Lung microvascular endothelial cell (primary cell): ENCODE measurements at regions not wholly inside any gene's neighbourhood (a gene's known extent, or its start where the extent isn't known, plus 50 kb on each side); places are given as distances from the start of the nearest gene placed in this dataset.
"Not testable (repeated sequence)": the region's sequence is repeated elsewhere in the genome, so short reads cannot be mapped to it uniquely, and the experiment has no call there.

ENCODE experiments used
- DNase-seq, 2 donors: peaks; one replicate each; pipeline versions ENCODE4 v3.0.0 to v3.0.0-alpha.2; 2010; ENCODE audit warnings: low read depth in 2 of 2

DNA sequence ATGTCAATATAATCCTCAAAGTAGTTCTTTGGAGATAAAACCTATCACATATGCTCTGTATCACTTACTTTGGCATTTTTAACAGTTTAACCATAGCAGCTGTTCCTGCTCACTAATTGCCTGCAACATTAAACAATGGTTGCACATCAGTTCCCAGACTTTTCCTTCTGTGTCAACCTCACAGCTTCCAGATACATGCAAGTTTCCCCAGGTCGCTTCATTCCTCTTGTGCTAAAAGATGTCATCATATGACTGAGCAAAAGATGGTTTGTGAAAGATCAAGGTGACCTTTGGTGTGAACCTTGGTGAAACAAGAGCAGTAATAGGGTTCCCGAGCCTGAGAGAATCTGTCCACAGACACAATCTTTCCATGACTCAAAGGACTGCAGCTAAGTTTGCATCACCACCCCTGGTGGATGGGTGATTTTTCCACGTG lies 500.4 kb upstream of the PAPPA start:
- DNase-seq = no peak

DNA sequence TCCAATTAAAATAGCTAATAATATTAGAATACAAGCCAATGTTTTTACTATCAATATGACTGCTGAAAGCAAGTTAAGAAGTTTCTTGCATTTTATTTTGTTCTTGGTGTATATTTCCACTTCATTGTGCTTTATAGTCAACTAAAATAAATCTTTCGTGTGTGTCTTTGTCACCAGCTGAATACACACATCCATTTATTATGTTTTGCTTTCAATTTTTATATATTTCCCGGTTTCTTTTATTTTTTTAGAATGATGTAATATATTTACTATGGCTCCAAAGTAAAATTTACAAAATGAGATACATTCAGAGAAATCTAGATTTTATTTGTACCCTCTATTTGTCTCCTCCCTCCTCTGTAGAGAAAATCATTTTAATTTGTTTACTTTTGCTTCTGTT lies 495.9 kb upstream of the PAPPA start:
- no peak for DNase-seq

DNA sequence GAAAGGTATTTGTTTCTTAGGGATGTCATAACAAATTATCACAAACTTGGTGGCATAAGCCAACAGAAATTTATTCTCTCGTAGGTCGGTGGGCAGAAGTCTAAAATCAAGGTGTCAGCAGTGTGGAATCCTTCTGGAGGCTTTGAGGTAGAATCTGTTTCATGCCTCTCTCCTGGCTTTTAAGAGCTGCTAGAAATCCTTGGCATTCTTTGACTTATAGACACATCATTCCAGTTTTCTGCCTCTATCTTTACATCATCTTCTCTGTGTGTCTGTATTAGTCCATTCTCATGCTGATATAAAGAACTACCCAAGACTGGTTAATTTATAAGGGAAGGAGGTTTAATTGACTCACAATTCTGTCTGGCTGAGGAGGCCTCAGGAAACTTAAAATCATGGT lies 488.1 kb upstream of the PAPPA start:
- DNase-seq = no peak

DNA sequence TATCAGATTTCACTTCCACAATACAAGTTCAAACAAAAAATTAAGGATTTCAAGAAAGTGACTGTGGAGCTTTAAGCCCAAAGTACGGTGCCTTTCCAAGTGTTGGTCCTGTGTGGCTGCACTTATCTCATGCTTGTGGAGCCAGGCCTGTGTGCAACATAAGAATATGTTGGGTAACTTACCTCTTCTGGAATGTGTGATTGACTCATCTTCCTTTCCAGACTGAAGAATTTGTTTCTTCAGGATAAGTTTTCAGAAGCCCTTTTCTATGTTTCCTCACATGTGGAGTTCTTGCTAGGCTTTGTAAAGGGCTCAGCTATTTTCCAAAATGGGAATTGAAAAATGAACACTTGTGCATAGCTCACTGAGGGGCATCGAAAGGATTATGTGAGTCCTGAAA lies 485.1 kb upstream of the PAPPA start:
- DNase-seq = peak in 1 of 2 donors; percentile 35

DNA sequence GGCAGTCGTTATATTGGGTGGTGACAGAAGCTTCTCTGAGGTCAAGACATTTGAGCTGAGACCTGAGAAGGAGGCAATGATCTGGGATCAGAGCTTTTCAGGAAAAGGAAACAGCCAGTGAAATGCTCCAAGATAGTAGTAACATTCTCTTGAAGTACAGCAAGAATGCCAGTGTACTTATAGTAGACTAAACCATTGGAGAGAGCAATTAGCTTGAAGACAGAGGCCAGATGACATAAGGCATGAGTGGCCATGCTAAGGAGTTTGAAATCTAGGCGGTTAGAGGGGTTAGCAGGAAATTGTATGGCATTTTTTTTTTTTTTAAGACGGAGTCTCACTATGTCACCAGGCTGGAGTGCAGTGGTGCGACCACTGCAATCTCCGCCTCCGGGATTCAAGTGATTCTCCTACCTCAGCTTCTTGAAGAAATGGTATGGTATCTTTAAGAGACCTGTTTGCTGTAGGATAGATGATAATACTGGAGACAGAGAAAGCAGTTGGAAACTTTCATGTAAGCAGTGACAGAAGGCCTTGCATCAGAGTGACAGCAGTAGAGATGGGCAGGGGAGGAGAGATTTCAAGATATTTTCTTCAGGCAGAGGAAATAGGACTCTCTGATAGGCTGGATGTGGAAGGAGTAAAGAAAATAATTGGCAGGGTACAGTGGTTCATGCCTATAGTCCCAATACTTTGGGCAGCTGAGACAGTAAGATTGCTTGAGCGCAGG lies 482.2 kb upstream of the PAPPA start:
- no peak for DNase-seq

DNA sequence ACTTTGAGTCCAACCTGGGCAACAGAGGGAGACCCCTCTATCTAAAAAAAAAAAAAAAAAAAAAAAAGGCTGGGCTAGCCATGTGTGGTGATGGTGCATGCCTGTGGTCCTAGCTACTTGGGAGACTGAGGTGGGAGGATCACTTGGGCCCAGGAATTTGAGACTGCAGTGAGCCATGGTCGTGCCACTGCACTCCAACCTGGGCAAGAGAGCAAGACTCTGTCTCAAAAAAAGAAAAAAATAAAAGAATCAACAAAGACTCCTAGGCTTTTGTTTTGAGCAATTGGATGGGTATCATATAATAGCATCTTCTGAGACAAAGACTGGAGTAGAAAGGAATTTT lies 481.7 kb upstream of the PAPPA start:
- no peak for DNase-seq

DNA sequence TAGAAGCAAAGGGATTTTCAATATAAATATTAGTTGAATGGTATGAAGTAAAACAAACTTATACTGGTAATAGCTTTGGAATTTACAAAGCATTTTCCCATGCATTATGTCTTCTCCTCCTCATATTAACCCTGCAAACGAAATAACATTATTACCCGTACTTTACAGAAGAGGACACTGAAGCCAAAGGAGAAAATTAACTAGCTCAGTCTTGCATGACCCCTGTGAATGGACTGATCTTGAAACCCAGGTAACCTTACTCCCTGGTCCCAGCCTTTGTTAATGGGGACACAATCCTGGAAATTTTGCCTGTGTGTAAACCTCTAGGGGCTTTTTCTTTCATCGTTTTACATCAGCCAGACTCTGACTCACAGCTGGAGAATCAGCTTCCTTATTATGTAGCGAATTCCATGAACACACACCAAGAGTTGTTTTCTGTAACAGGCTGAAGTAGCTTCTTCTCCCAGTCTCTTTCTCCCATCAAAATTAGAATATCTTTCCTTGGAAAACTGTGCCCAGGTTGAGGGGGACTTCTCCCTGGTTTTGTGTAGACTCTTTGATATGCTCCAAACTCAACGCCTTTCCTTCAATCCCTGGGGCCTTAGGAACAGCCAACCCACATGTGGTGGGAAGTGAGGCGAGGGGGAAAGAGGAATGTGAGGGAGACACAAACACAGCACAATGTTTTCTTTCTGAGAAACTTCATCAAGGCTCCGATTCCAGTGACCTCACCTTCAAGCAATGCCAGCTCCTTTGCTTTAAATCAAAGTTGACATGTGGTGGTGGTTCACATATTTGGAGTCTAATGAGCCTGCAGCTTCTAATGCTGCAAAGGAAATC lies 480.9 kb upstream of the PAPPA start:
- DNase-seq = peak in 1 of 2 donors; percentile 75

DNA sequence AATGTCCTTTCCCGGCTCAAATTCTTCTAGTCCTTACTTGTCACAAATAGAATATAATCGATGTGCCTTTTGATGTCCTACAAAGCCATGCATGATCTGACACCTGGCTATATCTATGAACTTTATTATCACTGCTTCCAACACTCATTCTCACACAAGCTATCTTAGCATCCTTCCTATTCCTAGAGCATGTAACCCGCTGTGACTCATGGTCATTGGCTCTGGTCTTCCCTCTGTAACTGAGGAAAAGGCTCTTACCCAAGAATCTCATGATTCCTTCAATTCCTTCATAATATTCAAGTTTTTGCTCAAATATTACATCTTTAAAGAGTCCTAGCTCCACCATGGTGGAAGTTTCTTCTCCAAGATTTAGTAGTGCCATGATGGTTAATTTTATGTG lies 480.0 kb upstream of the PAPPA start:
- peak in 1 of 2 donors; percentile 2 for DNase-seq

DNA sequence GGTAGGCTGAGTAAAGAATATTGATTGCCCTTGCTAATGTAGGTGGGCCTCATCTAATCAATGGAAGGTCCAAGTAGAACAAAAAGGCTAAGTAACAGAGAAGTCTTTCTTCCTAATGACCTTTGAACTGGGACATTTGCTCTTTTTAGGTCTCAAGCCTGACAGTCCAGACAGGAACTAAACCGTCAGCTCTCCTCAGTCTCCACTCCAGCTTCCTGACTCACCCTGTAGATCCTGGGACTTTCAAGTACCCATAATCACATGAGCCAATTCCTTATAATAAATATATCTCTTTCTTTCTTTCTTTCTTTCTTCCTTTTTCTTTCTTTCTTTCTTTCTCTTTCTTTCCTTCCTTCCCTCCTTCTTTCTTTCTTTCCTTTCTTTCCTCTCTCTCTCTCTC lies 479.5 kb upstream of the PAPPA start:
- no peak for DNase-seq

DNA sequence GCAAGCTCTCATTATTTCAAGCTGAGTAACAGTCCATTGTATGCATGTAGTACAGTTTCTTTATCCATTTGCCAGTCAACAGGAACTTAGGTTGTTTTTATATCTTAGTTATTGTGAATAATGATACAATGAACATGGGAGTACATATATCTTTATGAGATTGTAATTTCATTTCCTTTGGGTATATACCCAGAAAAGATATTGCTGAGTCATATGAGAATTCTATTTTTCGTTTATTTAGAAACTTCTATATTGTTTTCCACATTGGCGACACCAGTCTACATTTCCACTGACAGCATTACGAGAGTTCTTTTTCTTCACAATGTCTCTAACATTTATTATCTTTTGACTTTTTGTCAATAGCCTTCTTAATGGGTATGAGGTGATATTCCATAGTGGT lies 477.8 kb upstream of the PAPPA start:
- DNase-seq = no peak

DNA sequence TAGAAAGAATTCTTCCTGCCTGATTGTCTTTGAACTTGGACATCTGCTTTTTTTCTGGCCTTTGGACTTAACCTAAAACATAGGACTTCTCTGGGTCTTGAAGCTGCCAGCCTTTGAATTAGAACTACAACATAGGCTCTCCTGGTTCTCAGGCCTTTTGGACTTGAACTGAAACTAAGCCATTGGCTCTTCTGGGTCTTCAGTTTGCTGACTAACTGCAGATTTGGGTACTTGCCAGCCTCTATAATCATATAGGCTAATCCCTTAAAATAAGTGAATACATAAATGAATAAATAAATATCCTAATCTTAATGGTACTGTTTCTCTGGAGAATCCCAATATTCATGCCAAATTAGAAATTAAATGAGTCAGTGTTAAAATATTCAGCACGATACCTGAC lies 473.4 kb upstream of the PAPPA start:
- DNase-seq = no peak

DNA sequence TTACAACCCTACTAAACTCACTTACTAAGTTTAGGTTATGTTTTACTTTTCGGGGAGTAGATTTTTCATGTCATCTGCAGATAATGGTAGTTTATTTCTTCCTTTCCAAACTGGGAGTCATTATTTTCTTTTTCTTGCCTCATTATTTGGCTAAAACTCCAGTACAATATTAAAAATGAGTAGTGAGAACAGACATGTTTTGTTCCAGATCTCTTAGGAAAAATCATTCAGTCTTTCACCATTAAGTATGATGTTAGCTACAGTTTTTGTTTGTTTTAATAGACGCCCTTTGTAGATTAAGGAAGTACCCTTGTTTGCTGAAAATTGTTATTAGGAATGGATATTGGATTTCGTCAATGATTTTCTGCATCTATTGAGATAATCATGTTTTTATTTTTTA lies 472.0 kb upstream of the PAPPA start:
- DNase-seq = no peak

DNA sequence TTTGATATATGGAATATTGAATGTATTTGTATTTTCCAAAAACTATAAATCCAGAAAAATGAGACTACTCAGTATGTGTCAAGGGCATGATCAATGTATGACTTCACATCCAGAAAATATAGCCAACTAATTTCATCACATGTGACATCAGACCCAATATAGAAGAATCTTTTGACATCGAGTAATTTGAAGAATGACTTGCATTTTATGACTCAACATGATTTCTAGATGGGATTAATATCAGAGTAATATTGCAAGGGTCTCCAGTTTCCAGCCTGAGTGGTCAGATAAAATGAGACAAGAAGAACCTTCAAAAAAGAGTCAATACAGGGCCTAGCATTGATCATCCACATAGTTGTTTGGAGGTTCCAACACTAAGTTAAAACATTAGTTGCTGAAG lies 467.5 kb upstream of the PAPPA start:
- no peak for DNase-seq

DNA sequence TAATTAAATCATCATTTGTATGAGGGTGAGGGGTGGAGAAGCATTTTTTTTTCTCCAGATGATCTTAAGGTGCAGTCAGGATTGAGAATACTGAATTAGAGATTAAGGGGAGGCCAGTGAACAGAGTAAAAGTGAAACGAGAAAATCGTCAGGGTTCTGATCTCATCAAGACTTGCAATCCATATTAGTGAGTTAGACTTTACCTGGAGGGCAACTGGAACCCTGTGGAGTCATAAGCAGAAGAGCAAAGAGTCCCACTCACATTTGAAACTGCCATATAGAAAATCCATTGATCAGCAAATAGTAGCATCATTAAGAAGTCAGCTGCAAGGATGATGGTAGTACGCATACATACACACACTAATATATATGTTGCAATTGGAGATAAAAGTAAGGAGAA lies 466.2 kb upstream of the PAPPA start:
- DNase-seq = no peak

DNA sequence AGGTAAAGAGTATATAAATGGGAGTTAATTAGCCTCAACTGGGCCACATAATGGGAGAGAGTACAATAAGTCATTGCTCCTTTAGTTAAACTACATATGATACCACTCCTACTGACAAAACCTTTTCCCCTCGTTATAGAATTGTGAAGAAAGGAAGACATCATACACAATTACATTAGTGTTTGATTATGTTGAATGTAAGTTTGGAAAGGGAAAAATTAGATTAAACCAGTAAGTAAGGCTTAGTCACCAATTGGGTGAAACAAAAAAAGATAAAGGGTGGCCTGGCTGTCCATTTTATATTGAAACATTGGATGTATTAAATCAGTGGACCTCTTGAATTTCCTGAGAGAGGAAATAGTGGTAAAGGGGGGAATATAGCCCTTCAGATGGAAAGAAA lies 464.3 kb upstream of the PAPPA start:
- no peak for DNase-seq

DNA sequence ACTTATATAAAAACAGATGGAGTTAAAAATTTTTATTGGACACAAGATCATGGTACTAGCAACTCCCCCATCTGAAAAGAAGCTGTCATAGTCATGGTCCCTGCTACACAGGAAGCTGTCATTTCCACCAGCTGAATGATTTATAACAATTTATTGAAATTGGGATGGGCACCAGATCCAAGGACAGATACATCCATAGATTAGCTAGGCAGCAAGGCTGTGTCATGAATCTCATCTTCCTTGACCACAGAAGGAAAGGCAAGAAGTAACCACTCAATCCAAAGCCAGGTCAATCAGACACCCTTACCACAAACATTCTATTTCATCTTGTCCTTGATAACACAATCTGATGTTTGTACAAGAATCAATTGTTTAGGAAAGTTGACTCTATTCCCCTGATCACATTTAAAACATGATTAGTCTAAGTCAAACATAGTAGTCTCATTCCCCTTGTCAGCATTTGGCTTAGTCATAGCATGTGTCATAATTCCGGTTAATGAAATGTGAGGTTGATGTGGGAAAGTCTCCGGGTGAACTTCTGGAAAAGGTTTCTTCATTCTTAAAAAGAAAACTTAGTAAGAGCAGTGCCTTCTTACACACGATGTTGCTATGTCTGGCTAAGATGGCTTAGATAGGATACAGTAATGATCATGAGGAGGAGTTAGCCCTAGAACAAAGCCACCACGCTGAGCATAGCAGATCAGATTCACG lies 462.6 kb upstream of the PAPPA start:
- peak in 1 of 2 donors; percentile 54 for DNase-seq

DNA sequence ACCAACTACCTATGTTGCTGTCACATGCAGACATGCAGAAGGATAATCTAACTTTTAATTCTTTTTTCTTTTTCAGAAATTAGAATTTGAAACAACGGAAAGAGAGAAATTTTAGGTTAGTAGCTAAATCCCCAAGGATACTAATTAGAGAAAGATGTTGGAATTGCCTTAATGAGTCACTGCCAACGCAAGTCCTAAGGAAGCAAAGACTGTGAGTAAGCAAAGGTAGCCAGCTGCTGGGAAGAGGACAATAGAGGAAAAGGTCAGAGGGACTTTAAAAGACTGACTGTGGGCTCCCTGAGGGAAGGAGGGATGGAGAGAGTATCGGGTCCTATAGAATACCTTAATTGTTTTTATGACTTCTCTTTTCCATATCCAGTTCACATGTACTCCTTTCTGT lies 461.9 kb upstream of the PAPPA start:
- no peak for DNase-seq

DNA sequence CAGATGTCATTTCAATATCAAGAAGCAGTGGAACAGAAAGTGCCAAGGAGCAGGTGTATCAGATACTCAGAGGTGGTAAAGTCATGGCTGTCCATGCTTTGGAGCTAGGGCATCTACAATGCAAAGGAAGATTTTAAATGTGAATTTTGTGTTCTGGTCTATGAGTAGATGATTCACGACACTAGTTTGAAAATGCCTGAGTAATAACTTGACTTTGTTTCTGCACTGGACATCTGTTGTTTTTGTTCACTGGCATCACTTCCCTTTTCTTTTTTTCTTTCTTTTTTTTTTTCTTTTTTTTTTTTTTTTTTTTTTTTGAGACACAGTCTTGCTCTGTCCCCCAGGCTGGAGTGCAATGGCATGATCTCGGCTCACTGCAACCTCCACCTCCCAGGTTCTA lies 460.7 kb upstream of the PAPPA start:
- DNase-seq = not testable (repeated sequence)

DNA sequence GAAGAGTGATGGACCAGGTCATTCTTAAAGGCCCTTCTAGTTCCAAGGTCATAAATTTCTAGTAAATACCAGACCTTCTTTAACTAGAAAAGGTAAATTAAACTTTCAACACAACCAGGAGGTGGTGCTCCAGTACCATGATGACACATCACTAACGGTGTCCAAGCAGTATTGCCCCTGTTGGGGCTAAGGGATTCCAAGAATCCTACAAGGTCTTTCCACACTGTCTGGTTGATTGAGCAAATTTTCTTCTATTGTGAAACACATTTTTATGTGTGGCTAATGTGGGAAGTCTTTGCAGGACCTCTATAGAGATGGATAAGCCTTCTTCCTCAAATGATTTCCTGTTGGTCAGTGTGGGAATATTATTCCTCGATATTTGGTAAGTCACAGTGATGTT lies 459.6 kb upstream of the PAPPA start:
- peak in 1 of 2 donors; percentile 12 for DNase-seq

DNA sequence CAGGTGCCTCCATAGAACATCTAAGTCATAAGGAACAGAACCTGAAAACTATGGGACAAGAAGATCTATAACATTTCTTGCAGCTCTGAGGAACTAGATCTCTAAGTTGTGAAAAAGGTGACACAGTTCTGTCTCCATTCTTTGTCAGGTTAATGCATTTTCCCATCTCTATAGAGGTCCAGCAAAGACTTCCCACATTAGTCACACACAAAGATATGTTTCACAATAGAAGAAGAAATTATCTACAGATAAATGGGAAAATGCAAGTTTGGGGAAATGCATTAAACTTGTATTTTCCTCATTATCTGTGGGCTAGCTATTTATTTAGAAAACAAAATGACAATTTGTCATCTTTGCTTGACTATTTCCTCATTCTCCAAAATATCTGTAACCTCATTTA lies 458.6 kb upstream of the PAPPA start:
- DNase-seq = no peak

DNA sequence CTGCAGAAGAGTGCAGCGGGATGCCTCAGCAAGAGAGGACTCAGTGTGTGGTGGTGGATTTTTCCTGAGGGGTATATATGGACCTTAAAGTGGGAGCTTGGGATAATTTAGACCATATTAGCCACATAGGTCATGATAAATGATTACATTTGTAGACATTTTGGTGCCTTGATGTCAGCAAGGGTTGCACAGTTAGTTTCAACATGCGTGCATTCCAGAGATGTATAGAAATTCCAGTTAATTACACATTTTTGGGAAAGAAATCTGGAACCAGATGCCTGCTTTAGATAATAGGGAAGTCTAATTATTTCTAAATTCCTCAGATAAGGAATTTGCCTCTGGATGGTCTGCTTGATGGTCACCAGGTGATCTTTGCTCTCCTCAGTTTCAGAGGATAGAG lies 440.6 kb upstream of the PAPPA start:
- no peak for DNase-seq

DNA sequence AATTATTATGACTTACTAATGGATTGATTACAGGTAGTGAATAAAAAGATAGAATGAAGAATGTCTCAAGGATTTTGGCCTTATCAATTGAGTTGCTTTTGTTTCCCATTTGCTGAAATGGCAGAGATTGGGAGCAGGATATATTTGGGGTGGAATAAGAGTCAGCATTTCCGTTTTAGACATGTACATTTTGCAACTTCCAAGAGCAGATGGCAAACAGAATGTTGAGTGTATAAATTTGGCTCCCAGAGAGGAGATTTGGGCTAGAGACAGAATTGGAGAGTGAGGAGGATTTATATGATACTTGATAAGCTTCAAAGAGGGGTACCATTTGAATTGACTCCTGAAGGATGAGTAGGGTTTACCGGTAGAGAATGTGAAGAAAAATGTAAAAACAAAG lies 437.9 kb upstream of the PAPPA start:
- DNase-seq = no peak

DNA sequence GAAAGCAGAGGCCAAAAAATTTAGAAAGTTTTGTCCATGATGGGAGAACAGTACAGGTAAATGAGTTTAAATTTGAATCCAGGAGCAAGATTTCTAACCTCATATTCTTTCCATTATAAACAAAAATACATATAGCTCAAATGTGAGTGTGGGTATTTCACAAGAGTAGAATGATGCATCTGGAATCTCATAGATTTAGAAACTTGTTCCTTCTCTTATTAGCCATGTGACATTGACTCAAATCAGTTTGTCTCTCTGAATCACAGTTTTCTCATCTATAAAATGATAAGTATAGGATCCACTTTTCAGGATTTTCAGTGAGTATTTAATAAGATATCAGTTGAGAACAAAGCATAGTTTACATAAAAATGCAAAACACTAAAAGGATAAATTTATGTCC lies 436.3 kb upstream of the PAPPA start:
- no peak for DNase-seq
